ENCODE measurements at regions not wholly inside any gene's neighbourhood (a gene's known extent, or its start where the extent isn't known, plus 50 kb on each side); places are given as distances from the start of the nearest gene placed in this dataset.
"Not testable (repeated sequence)": the region's sequence is repeated elsewhere in the genome, so short reads cannot be mapped to it uniquely, and the experiment has no call there.

GRCh38 chr5:126124706-126125345 is 298.4 kb upstream of the GRAMD2B start:
- TF ChIP-seq CTCF (conservative IDR thresholded peaks at IDR 0.05; ENCODE audit: low read depth, low read length) = no peak
- H3K4me3 ChIP-seq (ENCODE audit: low read depth, low read length) = no peak overlapping the region
- DNase-seq (ENCODE audit: low read depth) = no peak

DNA sequence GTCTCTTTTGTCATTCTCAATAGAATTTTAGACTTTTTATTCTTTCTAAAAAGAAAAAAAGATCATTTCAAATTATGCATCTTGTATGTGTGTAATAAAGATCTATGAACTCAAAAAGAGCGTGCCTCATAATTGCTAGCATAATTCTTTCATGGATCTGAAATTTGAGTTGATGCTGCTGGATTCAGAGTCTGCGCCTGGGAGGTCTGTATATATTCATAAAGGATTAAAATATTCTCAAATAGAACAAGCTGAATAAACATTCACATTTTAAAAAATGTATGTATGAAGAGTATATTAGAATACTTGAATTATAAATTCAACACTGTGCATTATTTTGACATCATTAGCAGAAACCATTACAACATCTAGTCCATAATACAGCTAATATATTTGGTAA is 297.8 kb upstream of the GRAMD2B start:
- no peak for DNase-seq (ENCODE audit: low read depth)
- no peak for TF ChIP-seq CTCF (conservative IDR thresholded peaks at IDR 0.05; ENCODE audit: low read depth, low read length)

DNA sequence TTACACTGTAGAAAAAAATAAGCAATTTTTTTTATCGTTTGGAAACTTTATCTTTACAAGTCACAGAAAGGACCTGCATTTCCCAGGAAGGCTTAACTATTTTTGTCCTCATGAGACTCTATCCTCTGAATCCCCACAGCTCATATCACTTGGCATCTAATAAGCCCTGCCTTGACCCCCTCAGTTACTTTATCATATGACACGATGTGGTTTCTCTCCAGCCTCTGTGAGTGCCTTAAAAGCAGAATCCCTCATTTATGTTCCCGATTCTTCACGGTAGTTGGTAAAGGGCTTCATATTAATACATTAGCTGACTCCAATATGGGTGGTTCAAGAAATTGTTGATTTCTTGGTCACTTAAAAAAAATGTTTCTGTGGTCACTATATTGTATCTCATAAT is 296.6 kb upstream of the GRAMD2B start:
- no peak for DNase-seq (ENCODE audit: low read depth)
- H3K4me3 ChIP-seq (ENCODE audit: low read depth, low read length) = no peak overlapping the region
- no peak for TF ChIP-seq CTCF (conservative IDR thresholded peaks at IDR 0.05; ENCODE audit: low read depth, low read length)

More for the DNA sequence above, 297.8 kb upstream of the GRAMD2B start:
- H3K4me3 ChIP-seq (ENCODE audit: low read depth, low read length) = no peak overlapping the region

DNA sequence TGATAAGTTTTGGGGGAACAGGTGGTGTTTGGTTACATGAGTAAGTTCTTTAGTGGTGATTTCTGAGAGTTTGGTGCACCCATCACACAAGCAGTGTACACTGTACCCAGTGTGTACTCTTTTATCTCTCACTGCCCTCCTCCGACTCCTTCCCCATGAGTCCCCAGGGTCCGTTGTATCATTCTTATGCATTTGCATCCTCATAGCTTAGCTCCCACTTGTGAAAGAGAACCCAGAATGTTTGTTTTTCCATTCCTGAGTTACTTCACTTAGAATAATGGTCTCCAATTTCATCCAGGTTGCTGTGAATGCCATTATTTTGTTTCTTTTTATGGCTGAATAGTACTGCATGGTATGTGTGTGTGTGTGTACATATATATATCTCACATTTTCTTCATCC is 295.8 kb upstream of the GRAMD2B start:
- H3K4me3 ChIP-seq (ENCODE audit: low read depth, low read length); DNase-seq (ENCODE audit: low read depth): not testable (repeated sequence)

DNA sequence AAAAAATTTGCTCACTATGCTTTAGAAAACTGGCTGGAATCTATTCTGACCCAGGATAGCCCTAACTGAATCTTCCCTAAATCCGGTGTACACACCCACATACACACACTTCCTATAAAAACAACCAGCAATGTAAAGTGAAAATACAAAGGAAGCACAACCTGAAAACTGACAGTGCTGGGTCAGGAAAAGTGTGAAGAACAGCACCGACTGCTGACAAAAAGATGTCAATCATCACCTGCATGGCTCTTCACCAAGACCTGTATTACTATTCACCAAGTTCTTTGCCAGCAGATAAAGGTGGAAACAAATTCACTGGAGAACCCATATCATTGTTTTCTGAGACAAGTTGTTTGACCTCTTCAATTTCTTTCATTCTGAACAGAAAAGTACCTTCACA is 293.8 kb upstream of the GRAMD2B start:
- H3K4me3 ChIP-seq (ENCODE audit: low read depth, low read length) = no peak overlapping the region
- no peak for TF ChIP-seq CTCF (conservative IDR thresholded peaks at IDR 0.05; ENCODE audit: low read depth, low read length)
- DNase-seq (ENCODE audit: low read depth) = no peak

- DNase-seq (ENCODE audit: low read depth) = no peak
- no peak for TF ChIP-seq CTCF (conservative IDR thresholded peaks at IDR 0.05; ENCODE audit: low read depth, low read length)
- no peak overlapping the region for H3K4me3 ChIP-seq (ENCODE audit: low read depth, low read length)
Measured at GRCh38 chr5:126133424-126133823, 289.8 kb upstream of the GRAMD2B start.

DNA sequence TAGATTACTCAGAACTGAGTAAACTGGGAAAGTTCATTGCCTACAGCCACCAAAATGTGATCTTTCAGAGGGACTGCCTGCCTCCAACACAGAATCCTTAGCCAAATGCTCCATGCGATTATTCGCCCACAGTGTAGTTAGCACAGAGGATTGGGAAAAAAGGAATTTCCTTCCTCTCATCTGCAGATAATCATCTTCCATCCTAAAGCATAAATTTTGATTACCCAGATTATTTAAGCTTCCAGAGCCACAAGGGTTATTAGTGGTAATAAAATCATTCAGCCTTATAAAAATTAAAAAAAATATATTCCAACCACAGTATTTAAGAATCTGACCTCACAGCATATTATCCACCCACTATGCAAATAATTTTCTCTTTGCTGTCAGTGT is 285.3 kb upstream of the GRAMD2B start:
- TF ChIP-seq CTCF (conservative IDR thresholded peaks at IDR 0.05; ENCODE audit: low read depth, low read length) = no peak
- no peak overlapping the region for H3K4me3 ChIP-seq (ENCODE audit: low read depth, low read length)
- no peak for DNase-seq (ENCODE audit: low read depth)
